ENCODE measurements at regions not wholly inside any gene's neighbourhood (a gene's known extent, or its start where the extent isn't known, plus 50 kb on each side); places are given as distances from the start of the nearest gene placed in this dataset.

DNA sequence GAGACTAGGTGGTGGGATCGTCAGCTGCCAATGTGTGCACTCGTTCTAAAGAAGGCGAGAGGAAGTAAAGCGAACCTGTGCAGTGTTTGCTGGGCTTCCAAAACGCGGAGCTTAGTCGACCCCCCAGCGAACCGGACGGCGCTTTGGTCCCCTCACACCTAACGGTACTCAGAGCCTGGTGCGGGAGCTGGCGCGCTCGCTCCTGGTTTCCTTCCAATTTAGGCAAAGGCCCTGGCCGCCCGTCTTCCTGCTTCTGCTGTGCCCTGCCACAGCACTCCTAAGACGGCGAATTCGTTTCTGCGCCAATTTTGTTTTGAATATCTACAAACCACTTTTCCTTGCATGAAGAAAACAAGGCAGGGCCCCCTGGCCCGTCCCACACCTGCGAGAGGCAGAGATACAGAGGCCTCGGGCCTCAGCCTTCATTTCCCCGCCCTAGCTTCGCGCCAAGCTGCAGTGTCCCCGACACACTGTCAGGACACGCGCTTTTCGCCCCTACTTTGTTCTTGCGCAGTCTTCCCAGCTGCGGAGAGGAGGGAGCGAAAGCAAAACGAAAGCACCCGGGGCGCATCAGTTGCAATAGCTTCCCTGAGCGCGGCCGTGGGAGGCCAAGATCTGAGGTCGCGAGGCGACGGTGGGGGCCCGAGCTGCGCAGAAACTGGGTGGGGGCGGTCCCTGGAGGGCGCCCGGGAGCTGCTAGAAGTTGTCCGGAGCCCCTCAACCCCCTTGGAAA, 111.9 kb downstream of the KCNRG start:
- no peak for TF ChIP-seq EZH2 (IDR thresholded peaks at IDR 0.05; ENCODE audit: low read depth)
- TF ChIP-seq, protein P1, sequence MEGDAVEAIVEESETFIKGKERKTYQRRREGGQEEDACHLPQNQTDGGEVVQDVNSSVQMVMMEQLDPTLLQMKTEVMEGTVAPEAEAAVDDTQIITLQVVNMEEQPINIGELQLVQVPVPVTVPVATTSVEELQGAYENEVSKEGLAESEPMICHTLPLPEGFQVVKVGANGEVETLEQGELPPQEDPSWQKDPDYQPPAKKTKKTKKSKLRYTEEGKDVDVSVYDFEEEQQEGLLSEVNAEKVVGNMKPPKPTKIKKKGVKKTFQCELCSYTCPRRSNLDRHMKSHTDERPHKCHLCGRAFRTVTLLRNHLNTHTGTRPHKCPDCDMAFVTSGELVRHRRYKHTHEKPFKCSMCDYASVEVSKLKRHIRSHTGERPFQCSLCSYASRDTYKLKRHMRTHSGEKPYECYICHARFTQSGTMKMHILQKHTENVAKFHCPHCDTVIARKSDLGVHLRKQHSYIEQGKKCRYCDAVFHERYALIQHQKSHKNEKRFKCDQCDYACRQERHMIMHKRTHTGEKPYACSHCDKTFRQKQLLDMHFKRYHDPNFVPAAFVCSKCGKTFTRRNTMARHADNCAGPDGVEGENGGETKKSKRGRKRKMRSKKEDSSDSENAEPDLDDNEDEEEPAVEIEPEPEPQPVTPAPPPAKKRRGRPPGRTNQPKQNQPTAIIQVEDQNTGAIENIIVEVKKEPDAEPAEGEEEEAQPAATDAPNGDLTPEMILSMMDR (conservative IDR thresholded peaks at IDR 0.05): no peak

All from PC-9 (cell line).